ENCODE measurements at regions not wholly inside any gene's neighbourhood (a gene's known extent, or its start where the extent isn't known, plus 50 kb on each side); places are given as distances from the start of the nearest gene placed in this dataset.

- DNase-seq (ENCODE audit: low read depth) = no peak
- no peaks in the 10 kb centered on the region for H3K27me3 ChIP-seq (ENCODE audit: control insufficient read depth, insufficient read depth, low read length)
These were observed 73.3 kb downstream of the CXCL12 start for GRCh38 chr10:44311563-44312051.

GRCh38 chr10:44310762-44311562 lies 73.9 kb downstream of the CXCL12 start:
- peak; percentile 57 for TF ChIP-seq CTCF (IDR thresholded peaks at IDR 0.05; ENCODE audit: insufficient read depth, low read length, poor library complexity, severe bottlenecking)
- H3K27me3 ChIP-seq (ENCODE audit: control insufficient read depth, insufficient read depth, low read length) = no peaks in the 10 kb centered on the region
- H3K4me3 ChIP-seq (ENCODE audit: low read depth, low read length) = peak overlapping the region; percentile 22
- H3K36me3 ChIP-seq (ENCODE audit: control insufficient read depth, insufficient read depth, low read length) = no peaks in the 10 kb centered on the region
- DNase-seq (ENCODE audit: low read depth) = peak; percentile 35

More at GRCh38 chr10:44311563-44312051, 73.3 kb downstream of the CXCL12 start:
- H3K36me3 ChIP-seq (ENCODE audit: control insufficient read depth, insufficient read depth, low read length) = no peaks in the 10 kb centered on the region
- H3K4me3 ChIP-seq (ENCODE audit: low read depth, low read length) = no peak overlapping the region
- TF ChIP-seq CTCF (IDR thresholded peaks at IDR 0.05; ENCODE audit: insufficient read depth, low read length, poor library complexity, severe bottlenecking) = no peak

- H3K4me3 ChIP-seq (ENCODE audit: low read depth, low read length) = no peak overlapping the region
- no peak for TF ChIP-seq CTCF (IDR thresholded peaks at IDR 0.05; ENCODE audit: insufficient read depth, low read length, poor library complexity, severe bottlenecking)
These were observed 74.7 kb downstream of the CXCL12 start for GRCh38 chr10:44309939-44310761.

GRCh38 chr10:44309361-44309760 lies 75.5 kb downstream of the CXCL12 start:
- TF ChIP-seq CTCF (IDR thresholded peaks at IDR 0.05; ENCODE audit: insufficient read depth, low read length, poor library complexity, severe bottlenecking) = no peak

More at GRCh38 chr10:44309939-44310761, 74.7 kb downstream of the CXCL12 start:
- Histone ChIP-seq H3K27me3 (ENCODE audit: control insufficient read depth, insufficient read depth, low read length) (no peaks in the 10 kb centered on the region), H3K36me3 (ENCODE audit: control insufficient read depth, insufficient read depth, low read length) (no peaks in the 10 kb centered on the region)
- no peak for DNase-seq (ENCODE audit: low read depth)

GRCh38 chr10:44308935-44309334 lies 76.0 kb downstream of the CXCL12 start:
- no peak for TF ChIP-seq CTCF (IDR thresholded peaks at IDR 0.05; ENCODE audit: insufficient read depth, low read length, poor library complexity, severe bottlenecking)
- no peak for DNase-seq (ENCODE audit: low read depth)
- H3K4me3 ChIP-seq (ENCODE audit: low read depth, low read length) = no peak overlapping the region
- H3K36me3 ChIP-seq (ENCODE audit: control insufficient read depth, insufficient read depth, low read length) = no peaks in the 10 kb centered on the region
- no peaks in the 10 kb centered on the region for H3K27me3 ChIP-seq (ENCODE audit: control insufficient read depth, insufficient read depth, low read length)

More at GRCh38 chr10:44309361-44309760, 75.5 kb downstream of the CXCL12 start:
- H3K27me3 ChIP-seq (ENCODE audit: control insufficient read depth, insufficient read depth, low read length) = no peaks in the 10 kb centered on the region
- no peaks in the 10 kb centered on the region for H3K36me3 ChIP-seq (ENCODE audit: control insufficient read depth, insufficient read depth, low read length)
- H3K4me3 ChIP-seq (ENCODE audit: low read depth, low read length) = no peak overlapping the region
- no peak for DNase-seq (ENCODE audit: low read depth)

All from kidney epithelial cell (primary cell).